ENCODE measurements at regions not wholly inside any gene's neighbourhood (a gene's known extent, or its start where the extent isn't known, plus 50 kb on each side); places are given as distances from the start of the nearest gene placed in this dataset.

DNA sequence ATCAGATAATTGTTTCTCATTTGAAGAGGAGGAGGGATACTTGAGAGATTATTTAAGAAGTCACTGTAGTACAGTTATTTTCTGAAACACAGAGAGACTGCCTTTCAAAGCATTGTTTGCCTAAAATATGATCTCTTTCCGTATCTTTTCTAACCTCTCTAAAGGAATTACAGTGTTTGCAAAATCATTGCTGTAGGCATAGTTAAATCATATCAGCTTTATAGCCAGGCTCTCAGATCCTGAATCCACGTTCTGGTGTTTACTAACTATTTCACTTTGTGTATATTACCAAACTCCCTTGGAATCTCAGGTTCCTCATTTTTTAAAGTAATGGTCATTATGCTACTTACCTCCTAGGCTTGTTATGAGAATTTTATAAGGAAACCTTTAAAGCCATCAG, 1151.6 kb upstream of the CDH9 start:
- Histone ChIP-seq H3K27me3 (ENCODE audit: insufficient read depth, low read length) (no peaks in the 10 kb centered on the region), H3K79me1 (ENCODE audit: insufficient read depth, low read depth, low read length, poor library complexity, severe bottlenecking) (no peaks in the 10 kb centered on the region), H4K20me1 (ENCODE audit: control insufficient read depth, insufficient read depth, insufficient read length) (no peaks in the 10 kb centered on the region), H3K4ac (ENCODE audit: low read depth, low read length) (no peak overlapping the region), H3K79me2 (ENCODE audit: insufficient read depth, low read length) (no peaks in the 10 kb centered on the region), H3K9me3 (ENCODE audit: control insufficient read depth, low read depth, low read length) (no peaks in the 10 kb centered on the region), H4K5ac (ENCODE audit: insufficient read length, low read depth, low read length) (no peak overlapping the region), H4K91ac (ENCODE audit: insufficient read length, low read depth, low read length) (no peak overlapping the region), H2BK120ac (ENCODE audit: low read depth, low read length, poor library complexity, severe bottlenecking) (no peak overlapping the region), H3K27ac (ENCODE audit: insufficient read length, low read depth, low read length) (no peak overlapping the region), H3K4me1 (ENCODE audit: insufficient read depth, low read length) (no peaks in the 10 kb centered on the region), H2BK5ac (ENCODE audit: insufficient read length, low read length) (no peak overlapping the region), H3K23me2 (ENCODE audit: insufficient read length, low read depth, low read length, poor library complexity, severe bottlenecking) (no peaks in the 10 kb centered on the region), H3K4me2 (ENCODE audit: insufficient read depth, insufficient read length, low read length) (no peak overlapping the region), H2AK5ac (ENCODE audit: insufficient read length, low read length) (no peak overlapping the region), H3K9ac (ENCODE audit: extremely low read depth, insufficient read length, low read length) (no peak overlapping the region), H2BK12ac (ENCODE audit: insufficient read length, low read depth, low read length) (no peak overlapping the region), H2BK20ac (ENCODE audit: low read depth, low read length, poor library complexity, severe bottlenecking) (no peak overlapping the region), H4K8ac (replicated peaks; ENCODE audit: insufficient read length, low read depth, low read length) (no peak overlapping the region), H3K14ac (ENCODE audit: insufficient read depth, low read length) (no peak overlapping the region), H3T11ph (ENCODE audit: low read length) (no peak overlapping the region), H3K18ac (ENCODE audit: insufficient read length, low read depth, low read length) (no peak overlapping the region), H2AFZ (ENCODE audit: low read length) (no peak overlapping the region), H3K23ac (ENCODE audit: insufficient read length, low read depth, low read length) (no peak overlapping the region), H2BK15ac (ENCODE audit: low read depth, low read length) (no peak overlapping the region), H3K56ac (ENCODE audit: insufficient read length, low read depth, low read length) (no peak overlapping the region)
- TF ChIP-seq, protein P1, sequence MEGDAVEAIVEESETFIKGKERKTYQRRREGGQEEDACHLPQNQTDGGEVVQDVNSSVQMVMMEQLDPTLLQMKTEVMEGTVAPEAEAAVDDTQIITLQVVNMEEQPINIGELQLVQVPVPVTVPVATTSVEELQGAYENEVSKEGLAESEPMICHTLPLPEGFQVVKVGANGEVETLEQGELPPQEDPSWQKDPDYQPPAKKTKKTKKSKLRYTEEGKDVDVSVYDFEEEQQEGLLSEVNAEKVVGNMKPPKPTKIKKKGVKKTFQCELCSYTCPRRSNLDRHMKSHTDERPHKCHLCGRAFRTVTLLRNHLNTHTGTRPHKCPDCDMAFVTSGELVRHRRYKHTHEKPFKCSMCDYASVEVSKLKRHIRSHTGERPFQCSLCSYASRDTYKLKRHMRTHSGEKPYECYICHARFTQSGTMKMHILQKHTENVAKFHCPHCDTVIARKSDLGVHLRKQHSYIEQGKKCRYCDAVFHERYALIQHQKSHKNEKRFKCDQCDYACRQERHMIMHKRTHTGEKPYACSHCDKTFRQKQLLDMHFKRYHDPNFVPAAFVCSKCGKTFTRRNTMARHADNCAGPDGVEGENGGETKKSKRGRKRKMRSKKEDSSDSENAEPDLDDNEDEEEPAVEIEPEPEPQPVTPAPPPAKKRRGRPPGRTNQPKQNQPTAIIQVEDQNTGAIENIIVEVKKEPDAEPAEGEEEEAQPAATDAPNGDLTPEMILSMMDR (conservative IDR thresholded peaks at IDR 0.05): no peak
- Mint-ChIP-seq H3K4me1 (peaks cover 0 to 2% of the 10 kb centered on the region in 2 experiments; a peak in 1 of 4 replicates), H3K27me3 (ENCODE audit: low read depth) (no peaks in the 10 kb centered on the region; the same call in 1 of the 2 replicates), H3K9me3 (peaks cover 6 to 7% of the 10 kb centered on the region in 2 experiments; a peak in 4 of 5 replicates), H3K36me3 (ENCODE audit: insufficient read depth in 1 of 3, low read depth in 3 of 3) (peaks cover 0 to 3% (median 3%) of the 10 kb centered on the region in 3 experiments; a peak in 2 of 7 replicates), H3K27ac (no peak overlapping the region), H3K4me3 (no peak overlapping the region)
- DNase-seq: no peak
- no CpG with 5 or more reads among the region's 2 CpGs for WGBS (ENCODE audit: extremely low coverage, insufficient read length, low lambda C conversion rate)

Measured in H9 (cell line).